Activated CD4-positive, alpha-beta T cell treated with anti-CD3 and anti-CD28 coated beads for 36 hours (primary cell): ENCODE measurements at regions not wholly inside any gene's neighbourhood (a gene's known extent, or its start where the extent isn't known, plus 50 kb on each side); places are given as distances from the start of the nearest gene placed in this dataset.

ENCODE experiments used
- ATAC-seq: fragments of 200-7000 bp; cut with Tn5 transposase; one replicate; pipeline ENCODE4 v1.10.0; 2021; ENCODE audit warnings: mild to moderate bottlenecking, moderate library complexity
- CTCF ChIA-PET: fragments of 350-600 bp; sonication (Branson Sonifier 250); formaldehyde crosslinking; loops from one replicate; lab custom pipeline; 2021; ENCODE audit warnings: antibody characterized with exemption; lab: Charles Lee
- POLR2A ChIA-PET: fragments of 350-600 bp; sonication (Branson Sonifier 250); formaldehyde crosslinking; loops from one replicate; lab custom pipeline; 2021; ENCODE audit warnings: antibody characterized with exemption, inconsistent platforms; lab: Charles Lee
- DNase-seq: peaks from one replicate; pipeline ENCODE4 v3.0.0-alpha.2; 2020
- H3K27ac Mint-ChIP-seq: one replicate; pipeline ENCODE4 v1.8.0; 2021; ENCODE audit warnings: mixed read lengths
- H3K27me3 Mint-ChIP-seq: one replicate; pipeline ENCODE4 v1.8.0; 2021; ENCODE audit warnings: mixed read lengths
- H3K36me3 Mint-ChIP-seq: one replicate; pipeline ENCODE4 v1.8.0; 2021; ENCODE audit warnings: low read depth, mixed read lengths
- H3K4me1 Mint-ChIP-seq: one replicate; pipeline ENCODE4 v1.8.0; 2021; ENCODE audit warnings: mixed read lengths
- H3K4me3 Mint-ChIP-seq: one replicate; pipeline ENCODE4 v1.8.0; 2021; ENCODE audit warnings: mild to moderate bottlenecking, moderate library complexity, mixed read lengths
- H3K9me3 Mint-ChIP-seq: one replicate; pipeline ENCODE4 v1.8.0; 2021; ENCODE audit warnings: low read depth, mixed read lengths
- intact Hi-C, 2 experiments: fragments of 100-400 bp; cut with DNase I in 1 of 2; cut with micrococcal nuclease in 1 of 2; formaldehyde crosslinking; loops; one replicate each; pipeline versions ENCODE4 v1.14.2 to v1.15.1; 2022 to 2024; cut with DNase I, micrococcal nuclease

- no peak overlapping the region for H3K27ac Mint-ChIP-seq
- CTCF ChIA-PET, result interaction anchor here (1.8 to 2.4 kb wide), 2 partner anchors 12 to 20 kb away, joined by 6 to 11 read pairs; no protein-coding TSS in a partner anchor
- no peaks in the 10 kb centered on the region for H3K36me3 Mint-ChIP-seq
Measured at GRCh38 chr17:27217631-27218030, 76.3 kb upstream of the WSB1 start.

GRCh38 chr17:27218041-27218440, 75.9 kb upstream of the WSB1 start:
- POLR2A ChIA-PET, result interaction anchor here (1.3 kb wide), 1 partner anchor 11 kb away, joined by 4 read pairs; no protein-coding TSS in a partner anchor
- Mint-ChIP-seq H3K4me3 (no peak overlapping the region), H3K27ac (no peak overlapping the region), H3K27me3 (peaks cover 2% of the 10 kb centered on the region), H3K9me3 (no peaks in the 10 kb centered on the region), H3K36me3 (no peaks in the 10 kb centered on the region), H3K4me1 (peaks cover 12% of the 10 kb centered on the region)
- DNase-seq, result no peak
- intact Hi-C loops, result no loop called here
- CTCF ChIA-PET, result interaction anchor here (1.8 to 2.4 kb wide), 2 partner anchors 13 to 19 kb away, joined by 6 to 11 read pairs; no protein-coding TSS in a partner anchor
- ATAC-seq, result no peak

More at GRCh38 chr17:27217631-27218030, 76.3 kb upstream of the WSB1 start:
- DNase-seq, result no peak
- Mint-ChIP-seq H3K9me3 (no peaks in the 10 kb centered on the region), H3K4me3 (no peak overlapping the region), H3K4me1 (peaks cover 12% of the 10 kb centered on the region), H3K27me3 (peaks cover 2% of the 10 kb centered on the region)
- POLR2A ChIA-PET, result no interaction called here
- intact Hi-C loops, result no loop called here
- ATAC-seq, result no peak

GRCh38 chr17:27218719-27219488, 75.0 kb upstream of the WSB1 start:
- H3K27me3 Mint-ChIP-seq, result peaks cover 2% of the 10 kb centered on the region
- ATAC-seq (peak; percentile 95), DNase-seq (peak; percentile 60)
- intact Hi-C loops, result no loop called here
- CTCF ChIA-PET, result interaction anchor here (0.6 to 2.4 kb wide), 3 partner anchors 13 to 665 kb away, joined by 3 to 11 read pairs (median 6); no protein-coding TSS in a partner anchor
- peaks cover 12% of the 10 kb centered on the region for H3K4me1 Mint-ChIP-seq
- POLR2A ChIA-PET, result interaction anchor here (0.5 to 1.3 kb wide), 3 partner anchors 12 to 394 kb away, joined by 3 to 4 read pairs (median 3); no protein-coding TSS in a partner anchor
- H3K27ac Mint-ChIP-seq, result no peak overlapping the region
- H3K4me3 Mint-ChIP-seq, result no peak overlapping the region
- no peaks in the 10 kb centered on the region for H3K36me3 Mint-ChIP-seq
- H3K9me3 Mint-ChIP-seq, result no peaks in the 10 kb centered on the region

- intact Hi-C loops, result no loop called here
- ChIA-PET POLR2A (no interaction called here), CTCF (no interaction called here)
- ATAC-seq, result no peak
- H3K27me3 Mint-ChIP-seq, result peaks cover 2% of the 10 kb centered on the region
- H3K4me1 Mint-ChIP-seq, result peaks cover 12% of the 10 kb centered on the region
- no peaks in the 10 kb centered on the region for H3K9me3 Mint-ChIP-seq
- no peak overlapping the region for H3K27ac Mint-ChIP-seq
- DNase-seq, result no peak
- no peak overlapping the region for H3K4me3 Mint-ChIP-seq
- no peaks in the 10 kb centered on the region for H3K36me3 Mint-ChIP-seq
Measured at GRCh38 chr17:27222515-27222914, 71.4 kb upstream of the WSB1 start.

GRCh38 chr17:27224526-27225315, 69.2 kb upstream of the WSB1 start:
- Mint-ChIP-seq H3K27ac (no peak overlapping the region), H3K9me3 (no peaks in the 10 kb centered on the region), H3K27me3 (peaks cover 2% of the 10 kb centered on the region), H3K4me3 (no peak overlapping the region), H3K36me3 (no peaks in the 10 kb centered on the region), H3K4me1 (no peaks in the 10 kb centered on the region)
- no peak for DNase-seq
- ChIA-PET POLR2A (no interaction called here), CTCF (interaction anchor here (1.0 to 3.0 kb wide), 2 partner anchors 12 to 13 kb away, joined by 4 to 8 read pairs; no protein-coding TSS in a partner anchor)
- intact Hi-C loops, result no loop called here
- no peak for ATAC-seq

GRCh38 chr17:27226611-27227230, 67.2 kb upstream of the WSB1 start:
- POLR2A ChIA-PET, result no interaction called here
- no peak overlapping the region for H3K27ac Mint-ChIP-seq

GRCh38 chr17:27230996-27231395, 62.9 kb upstream of the WSB1 start:
- DNase-seq, result no peak
- Mint-ChIP-seq H3K4me3 (no peak overlapping the region), H3K36me3 (no peaks in the 10 kb centered on the region), H3K4me1 (no peaks in the 10 kb centered on the region), H3K27me3 (no peaks in the 10 kb centered on the region), H3K27ac (no peak overlapping the region), H3K9me3 (no peaks in the 10 kb centered on the region)
- intact Hi-C loops, result loop anchor here in 1 of 2 experiments (10.0 kb wide), 1 partner anchor 384 kb away; no protein-coding TSS in a partner anchor
- ChIA-PET CTCF (interaction anchor here (1.1 kb wide), 1 partner anchor 109 kb away, joined by 3 read pairs; no protein-coding TSS in a partner anchor), POLR2A (no interaction called here)
- ATAC-seq, result no peak

More at GRCh38 chr17:27226611-27227230, 67.2 kb upstream of the WSB1 start:
- no peaks in the 10 kb centered on the region for H3K9me3 Mint-ChIP-seq
- DNase-seq (no peak), ATAC-seq (no peak)
- CTCF ChIA-PET, result interaction anchor here (3.0 kb wide), 1 partner anchor 10 kb away, joined by 8 read pairs; no protein-coding TSS in a partner anchor
- no peaks in the 10 kb centered on the region for H3K27me3 Mint-ChIP-seq
- no peaks in the 10 kb centered on the region for H3K36me3 Mint-ChIP-seq
- intact Hi-C loops, result no loop called here
- H3K4me3 Mint-ChIP-seq, result no peak overlapping the region
- H3K4me1 Mint-ChIP-seq, result no peaks in the 10 kb centered on the region

- Mint-ChIP-seq H3K9me3 (no peaks in the 10 kb centered on the region), H3K4me3 (no peak overlapping the region), H3K36me3 (no peaks in the 10 kb centered on the region), H3K27ac (no peak overlapping the region), H3K4me1 (no peaks in the 10 kb centered on the region), H3K27me3 (no peaks in the 10 kb centered on the region)
- ATAC-seq (no peak), DNase-seq (no peak)
- POLR2A ChIA-PET, result no interaction called here
- intact Hi-C loops, result loop anchor here in 1 of 2 experiments (10.0 kb wide), 1 partner anchor 382 kb away; no protein-coding TSS in a partner anchor
- CTCF ChIA-PET, result interaction anchor here (1.4 kb wide), 1 partner anchor 101 kb away, joined by 5 read pairs; no protein-coding TSS in a partner anchor
Measured at GRCh38 chr17:27232328-27232727, 61.6 kb upstream of the WSB1 start.

- Mint-ChIP-seq H3K27ac (no peak overlapping the region), H3K27me3 (no peaks in the 10 kb centered on the region), H3K4me1 (no peaks in the 10 kb centered on the region), H3K36me3 (no peaks in the 10 kb centered on the region), H3K9me3 (no peaks in the 10 kb centered on the region), H3K4me3 (no peak overlapping the region)
- ChIA-PET CTCF (interaction anchor here (0.7 to 1.4 kb wide), 3 partner anchors 67 to 107 kb away, joined by 3 to 5 read pairs (median 3); no protein-coding TSS in a partner anchor), POLR2A (no interaction called here)
- DNase-seq (no peak), ATAC-seq (no peak)
- intact Hi-C loops, result loop anchor here in 1 of 2 experiments (10.0 kb wide), 1 partner anchor 382 kb away; no protein-coding TSS in a partner anchor
Measured at GRCh38 chr17:27233059-27233458, 60.9 kb upstream of the WSB1 start.

GRCh38 chr17:27233776-27234175, 60.1 kb upstream of the WSB1 start:
- ChIA-PET CTCF (interaction anchor here (0.7 to 1.4 kb wide), 3 partner anchors 66 to 107 kb away, joined by 3 to 5 read pairs (median 3); no protein-coding TSS in a partner anchor), POLR2A (no interaction called here)
- DNase-seq, result no peak
- no peak overlapping the region for H3K27ac Mint-ChIP-seq
- H3K4me1 Mint-ChIP-seq, result peaks cover 4% of the 10 kb centered on the region
- no peak overlapping the region for H3K4me3 Mint-ChIP-seq
- H3K9me3 Mint-ChIP-seq, result no peaks in the 10 kb centered on the region
- intact Hi-C loops, result loop anchor here in 1 of 2 experiments (10.0 kb wide), 1 partner anchor 381 kb away; no protein-coding TSS in a partner anchor
- H3K36me3 Mint-ChIP-seq, result no peaks in the 10 kb centered on the region
- H3K27me3 Mint-ChIP-seq, result no peaks in the 10 kb centered on the region
- no peak for ATAC-seq
